ENCODE measurements at regions not wholly inside any gene's neighbourhood (a gene's known extent, or its start where the extent isn't known, plus 50 kb on each side); places are given as distances from the start of the nearest gene placed in this dataset.
A peak's percentile ranks its signal among the peaks of the same experiment; 100 is the strongest.
"Not testable (repeated sequence)": the region's sequence is repeated elsewhere in the genome, so short reads cannot be mapped to it uniquely, and the experiment has no call there.

DNA sequence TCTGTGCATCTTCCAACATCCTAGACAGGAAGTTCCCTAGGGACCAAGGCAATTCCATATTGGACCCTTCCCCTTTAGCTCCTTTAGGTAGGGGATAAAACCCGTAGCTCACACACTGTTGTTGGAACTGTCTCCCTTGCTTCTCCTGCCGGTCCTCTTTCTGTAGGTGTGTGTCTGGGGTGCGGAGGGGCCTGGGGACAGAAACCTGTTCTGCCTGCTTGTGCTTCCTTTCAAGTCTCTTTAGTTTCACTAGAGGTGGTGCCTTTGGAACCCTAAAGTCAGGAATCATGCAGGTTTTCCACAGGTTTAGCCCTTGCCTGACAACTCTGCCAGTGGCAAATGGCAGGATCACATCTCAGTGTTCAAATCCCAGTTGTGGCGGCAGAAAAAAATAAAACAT, 74.6 kb upstream of the PTGFRN start:
- H3K27me3 Mint-ChIP-seq = peaks cover 0 to 10% of the 10 kb centered on the region in 2 donors
- peaks cover 3% of the 10 kb centered on the region for H3K36me3 Mint-ChIP-seq (ENCODE audit: insufficient read depth)
- no peak for DNase-seq
- ATAC-seq (replicated peaks) = no peak
- H3K4me3 Mint-ChIP-seq = no peak overlapping the region
- H3K4me1 Mint-ChIP-seq (ENCODE audit: low read depth in 2 of 2) = no peaks in the 10 kb centered on the region
- no peak overlapping the region for H3K27ac Mint-ChIP-seq
- H3K9me3 Mint-ChIP-seq = no peaks in the 10 kb centered on the region

DNA sequence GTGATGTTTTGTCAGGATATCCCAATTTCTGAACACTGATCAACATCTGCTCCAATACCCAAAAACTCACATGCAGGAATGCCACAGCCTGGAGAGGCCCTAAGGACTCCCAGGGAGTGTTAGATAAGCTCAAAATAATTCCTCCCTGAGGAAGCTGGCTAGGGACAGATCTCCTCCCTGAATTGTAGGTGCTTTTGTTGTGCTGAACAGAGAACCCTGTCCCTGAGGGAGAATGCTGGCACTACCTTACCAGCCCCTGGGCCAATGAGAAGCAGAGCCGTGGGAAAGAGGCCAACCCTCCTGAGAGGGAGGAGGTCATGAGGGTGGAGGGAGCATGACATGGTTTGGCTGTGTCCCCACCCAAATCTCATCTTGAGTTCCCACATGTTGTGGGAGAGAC, 73.6 kb upstream of the PTGFRN start:
- no peak for ATAC-seq (replicated peaks)
- Mint-ChIP-seq H3K4me1 (ENCODE audit: low read depth in 2 of 2) (no peaks in the 10 kb centered on the region), H3K4me3 (no peak overlapping the region), H3K27me3 (peaks cover 0 to 10% of the 10 kb centered on the region in 2 donors), H3K36me3 (ENCODE audit: insufficient read depth) (peaks cover 3% of the 10 kb centered on the region), H3K27ac (no peak overlapping the region), H3K9me3 (no peaks in the 10 kb centered on the region)
- no peak for DNase-seq

DNA sequence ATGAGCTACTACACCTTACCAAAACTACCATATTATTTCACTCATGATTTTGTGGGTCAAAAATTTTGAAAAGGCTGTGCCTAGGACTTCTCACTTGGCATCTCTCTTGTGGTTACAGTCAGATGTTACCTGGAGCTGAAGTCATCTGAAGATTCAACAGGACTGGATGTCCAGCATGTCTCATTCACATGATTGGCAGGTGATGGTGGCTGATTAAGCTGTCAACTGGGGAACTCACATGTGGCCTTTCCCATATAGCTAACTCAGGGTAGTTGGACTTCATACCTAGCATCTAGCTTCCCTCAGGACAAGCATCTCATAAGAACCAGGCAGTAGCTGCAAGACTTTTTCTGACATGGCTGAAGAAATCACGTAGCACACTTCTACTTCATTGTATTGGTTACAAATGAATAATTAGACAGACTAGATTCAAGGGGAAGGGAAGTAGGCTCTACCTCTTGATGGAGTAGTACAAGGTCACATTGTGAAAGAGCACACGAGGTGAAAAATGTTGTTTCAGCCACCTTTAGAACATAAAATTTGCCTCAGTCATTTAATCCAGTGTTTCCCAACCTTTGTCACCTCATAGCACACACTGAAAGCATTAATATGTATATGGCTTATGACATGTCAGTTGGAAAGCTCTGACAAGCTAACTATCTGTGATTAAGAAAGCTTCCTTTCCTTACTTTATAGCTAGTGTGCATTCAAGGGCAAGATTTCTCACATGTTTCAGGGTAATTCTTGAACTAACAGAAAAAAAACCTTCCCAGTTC, 68.0 kb upstream of the PTGFRN start:
- no peak for ATAC-seq (replicated peaks)
- Mint-ChIP-seq H3K4me3 (no peak overlapping the region), H3K27me3 (peaks cover 0 to 10% of the 10 kb centered on the region in 2 donors), H3K4me1 (ENCODE audit: low read depth in 2 of 2) (no peaks in the 10 kb centered on the region), H3K27ac (no peak overlapping the region), H3K9me3 (no peaks in the 10 kb centered on the region), H3K36me3 (ENCODE audit: insufficient read depth) (no peaks in the 10 kb centered on the region)
- no peak for DNase-seq

DNA sequence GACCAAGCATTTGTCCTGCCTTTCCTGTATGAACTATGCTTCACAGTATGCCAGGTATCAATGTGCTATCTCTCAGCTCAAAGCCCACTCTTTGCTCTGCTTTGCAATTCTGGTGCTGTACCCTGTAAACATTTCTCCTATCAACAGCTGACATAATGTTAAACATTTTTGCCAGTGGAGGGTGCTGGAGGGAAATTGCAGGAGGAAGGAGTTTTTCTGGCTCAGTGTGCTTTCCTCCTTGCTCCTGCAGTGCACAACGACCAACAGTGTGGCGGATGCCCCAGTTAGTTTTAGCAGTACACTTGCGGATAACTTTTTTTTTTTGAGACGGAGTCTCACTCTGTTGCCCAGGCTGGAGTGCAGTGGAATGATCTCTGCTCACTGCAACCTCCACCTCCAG, 67.1 kb upstream of the PTGFRN start:
- DNase-seq (no peak), ATAC-seq (replicated peaks) (no peak)
- H3K4me3 Mint-ChIP-seq = no peak overlapping the region
- no peaks in the 10 kb centered on the region for H3K4me1 Mint-ChIP-seq (ENCODE audit: low read depth in 2 of 2)
- H3K27ac Mint-ChIP-seq = no peak overlapping the region
- no peaks in the 10 kb centered on the region for H3K36me3 Mint-ChIP-seq (ENCODE audit: insufficient read depth)
- H3K27me3 Mint-ChIP-seq = peaks cover 0 to 5% of the 10 kb centered on the region in 2 donors
- H3K9me3 Mint-ChIP-seq = no peaks in the 10 kb centered on the region

DNA sequence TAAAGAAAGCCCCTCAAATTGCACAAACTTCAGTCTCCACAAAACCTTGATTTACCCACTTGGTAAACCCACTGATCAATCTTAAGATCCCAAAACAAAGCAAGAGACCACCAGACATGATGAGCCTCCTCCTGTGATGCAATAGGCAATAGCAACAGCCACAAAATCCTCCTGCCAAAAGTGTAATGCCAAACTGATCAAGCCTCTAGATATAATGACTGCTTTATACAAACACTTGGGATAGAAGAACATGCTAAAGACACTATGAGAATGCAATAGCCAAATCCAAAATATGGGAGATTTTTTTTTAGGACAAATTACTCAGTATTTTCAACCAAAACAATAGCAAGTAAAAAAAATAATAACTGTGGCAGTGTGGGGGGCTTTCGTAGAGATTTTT, 64.9 kb upstream of the PTGFRN start:
- ATAC-seq (replicated peaks) (no peak), DNase-seq (no peak)
- H3K27ac Mint-ChIP-seq = no peak overlapping the region
- H3K36me3 Mint-ChIP-seq (ENCODE audit: insufficient read depth) = no peaks in the 10 kb centered on the region
- no peaks in the 10 kb centered on the region for H3K9me3 Mint-ChIP-seq
- H3K4me3 Mint-ChIP-seq = no peak overlapping the region
- H3K27me3 Mint-ChIP-seq = no peaks in the 10 kb centered on the region
- H3K4me1 Mint-ChIP-seq (ENCODE audit: low read depth in 2 of 2) = no peaks in the 10 kb centered on the region

DNA sequence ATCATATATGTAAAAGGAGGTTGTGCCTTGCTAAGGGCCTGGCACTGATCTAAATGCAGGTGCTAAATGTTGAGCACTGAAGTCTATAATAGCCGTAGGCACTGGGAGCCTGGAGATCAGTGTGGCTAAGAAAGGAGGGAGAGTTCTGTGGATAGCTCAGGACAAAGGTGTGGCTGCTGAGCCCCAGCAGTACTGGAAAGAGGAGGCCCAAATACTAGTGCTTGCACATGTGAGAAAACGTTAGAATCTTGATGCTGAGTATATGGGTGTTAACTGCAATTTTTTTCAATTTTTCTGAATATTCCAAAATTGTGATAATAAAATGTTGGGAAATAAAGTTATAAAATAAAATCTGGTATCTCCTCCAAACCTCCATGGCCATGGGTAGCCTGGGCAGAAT, 62.5 kb upstream of the PTGFRN start:
- Mint-ChIP-seq H3K4me3 (no peak overlapping the region), H3K36me3 (ENCODE audit: insufficient read depth) (peaks cover 2% of the 10 kb centered on the region), H3K9me3 (no peaks in the 10 kb centered on the region), H3K4me1 (ENCODE audit: low read depth in 2 of 2) (no peaks in the 10 kb centered on the region), H3K27me3 (no peaks in the 10 kb centered on the region), H3K27ac (no peak overlapping the region)
- no peak for ATAC-seq (replicated peaks)
- no peak for DNase-seq

DNA sequence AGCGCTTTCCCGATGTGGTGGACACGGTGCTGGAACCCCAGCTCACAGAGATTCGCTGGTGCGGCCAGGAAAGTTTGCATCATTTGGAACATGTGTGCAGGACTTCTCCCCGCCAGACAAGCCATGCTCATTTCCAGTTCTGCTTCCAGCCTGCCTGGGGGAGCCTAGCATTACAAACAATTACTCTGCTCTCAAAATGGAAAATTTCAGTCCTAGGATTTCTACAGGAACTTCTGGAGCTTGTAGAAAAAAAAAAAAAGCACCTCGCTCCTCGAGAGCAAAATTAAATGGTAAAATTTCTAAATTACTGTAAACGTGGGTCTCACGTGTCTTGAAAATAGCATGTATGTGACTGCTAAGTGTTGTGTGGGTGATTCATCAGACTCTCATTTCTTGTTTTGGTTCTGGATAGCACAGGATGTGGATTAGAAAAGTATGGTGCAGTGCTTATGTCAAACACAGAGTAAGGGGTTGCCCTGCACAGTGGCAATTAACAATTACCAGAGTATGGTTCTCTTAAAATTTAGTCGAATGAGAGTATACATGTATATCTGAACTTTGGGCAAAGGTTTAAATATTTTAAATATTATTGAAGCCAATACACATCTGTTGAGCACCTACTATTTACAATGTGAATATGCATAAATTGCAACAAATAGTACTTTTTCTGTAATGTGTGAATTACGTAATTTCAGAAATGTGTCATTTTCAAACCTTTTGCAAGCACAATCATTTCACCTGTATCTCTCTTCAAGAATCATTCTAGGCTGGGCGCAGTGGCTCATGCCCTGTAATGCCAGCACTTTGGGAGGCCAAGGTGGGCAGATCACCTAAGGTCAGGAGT, 61.8 kb upstream of the PTGFRN start:
- Mint-ChIP-seq H3K27me3 (no peaks in the 10 kb centered on the region), H3K9me3 (no peaks in the 10 kb centered on the region), H3K36me3 (ENCODE audit: insufficient read depth) (peaks cover 2% of the 10 kb centered on the region), H3K4me3 (no peak overlapping the region), H3K4me1 (ENCODE audit: low read depth in 2 of 2) (no peaks in the 10 kb centered on the region), H3K27ac (no peak overlapping the region)
- peak; percentile 72 for ATAC-seq (replicated peaks)
- DNase-seq = no peak

DNA sequence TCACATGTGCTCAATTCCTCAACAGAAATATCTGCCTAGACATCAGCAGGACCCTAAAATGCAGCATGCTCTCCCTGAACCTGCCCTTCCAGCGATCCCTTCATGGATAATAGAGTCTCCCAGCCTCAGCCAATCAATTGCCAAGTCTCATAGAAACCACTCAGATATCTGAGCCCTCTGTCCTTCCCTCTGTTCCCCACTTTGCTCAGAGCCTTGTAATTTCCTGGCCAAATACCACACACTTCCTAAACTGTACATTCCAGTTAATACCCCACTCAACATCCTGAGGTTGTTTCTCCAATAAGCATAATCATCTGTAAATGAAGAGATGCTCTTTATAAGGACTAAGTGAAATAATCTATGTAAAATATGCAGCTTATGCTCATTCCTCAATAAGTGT, 59.3 kb upstream of the PTGFRN start:
- no peaks in the 10 kb centered on the region for H3K9me3 Mint-ChIP-seq
- H3K27me3 Mint-ChIP-seq = peaks cover 0 to 8% of the 10 kb centered on the region in 2 donors
- H3K4me1 Mint-ChIP-seq (ENCODE audit: low read depth in 2 of 2) = peaks cover 0 to 9% of the 10 kb centered on the region in 2 donors
- H3K27ac Mint-ChIP-seq = peak overlapping the region in 1 of 2 donors; percentile 16
- DNase-seq (no peak), ATAC-seq (replicated peaks) (no peak)
- peaks cover 2% of the 10 kb centered on the region for H3K36me3 Mint-ChIP-seq (ENCODE audit: insufficient read depth)
- H3K4me3 Mint-ChIP-seq = no peak overlapping the region

DNA sequence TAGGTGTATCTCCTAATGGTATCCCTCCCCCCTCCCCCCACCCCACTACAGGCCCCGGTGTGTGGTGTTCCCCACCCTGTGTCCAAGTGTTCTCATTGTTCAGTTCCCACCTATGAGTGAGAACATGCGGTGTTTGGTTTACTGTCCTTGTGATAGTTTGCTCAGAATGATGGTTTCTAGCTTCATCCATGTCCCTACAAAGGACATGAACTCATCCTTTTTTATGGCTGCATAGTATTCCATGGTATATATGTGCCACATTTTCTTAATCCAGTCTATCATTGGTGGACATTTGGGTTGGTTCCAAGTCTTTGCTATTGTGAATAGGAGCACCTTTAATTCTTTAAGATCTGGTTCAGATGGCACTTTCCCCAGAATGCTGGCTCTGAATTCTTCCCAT, 58.5 kb upstream of the PTGFRN start:
- H3K4me1 Mint-ChIP-seq (ENCODE audit: low read depth in 2 of 2); H3K36me3 Mint-ChIP-seq (ENCODE audit: insufficient read depth); H3K9me3 Mint-ChIP-seq; ATAC-seq (replicated peaks); H3K27me3 Mint-ChIP-seq; H3K4me3 Mint-ChIP-seq; DNase-seq: not testable (repeated sequence)
- peak overlapping the region in 1 of 2 donors; percentile 16 for H3K27ac Mint-ChIP-seq

DNA sequence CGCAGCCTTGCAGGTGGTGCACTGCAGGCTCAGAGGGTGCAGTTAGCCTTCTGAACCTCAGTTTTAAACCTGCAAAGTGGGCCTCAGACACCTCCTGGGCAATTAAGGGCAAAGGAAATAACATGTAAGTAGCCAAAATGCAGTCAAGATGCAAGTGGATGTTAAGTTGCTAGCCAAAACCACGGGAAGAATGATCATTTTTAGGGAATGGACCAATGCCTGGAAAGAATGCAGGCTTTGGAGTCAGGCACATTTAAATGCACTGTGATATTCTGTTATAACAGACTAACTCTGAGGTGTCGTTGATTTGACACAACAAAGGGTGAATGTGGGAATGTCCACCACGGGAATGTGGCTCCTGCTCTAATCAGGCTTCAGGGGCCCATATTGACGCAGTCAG, 57.9 kb upstream of the PTGFRN start:
- peaks cover 0 to 9% of the 10 kb centered on the region in 2 donors for H3K4me1 Mint-ChIP-seq (ENCODE audit: low read depth in 2 of 2)

DNA sequence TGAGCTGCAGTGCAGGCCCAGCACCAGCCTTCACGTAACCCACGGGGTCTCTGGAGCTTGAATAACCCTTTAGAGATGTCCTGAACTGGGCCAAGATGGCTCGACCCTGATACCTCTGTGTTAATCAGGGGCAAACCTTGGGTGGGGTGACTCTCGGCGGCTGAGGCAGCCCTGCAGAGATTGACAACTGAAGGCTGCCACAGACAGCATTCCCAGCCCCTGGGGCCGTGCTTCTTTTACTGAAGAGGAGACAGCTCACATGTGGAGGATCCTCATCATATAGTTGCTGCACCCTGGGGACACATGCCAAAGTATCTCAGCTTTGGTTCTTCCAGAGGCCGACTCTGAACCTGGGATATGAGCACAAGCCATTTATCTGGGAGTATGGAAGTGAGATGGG, 57.3 kb upstream of the PTGFRN start:
- Mint-ChIP-seq H3K4me3 (no peak overlapping the region), H3K9me3 (no peaks in the 10 kb centered on the region), H3K27me3 (peaks cover 0 to 8% of the 10 kb centered on the region in 2 donors), H3K27ac (no peak overlapping the region), H3K36me3 (ENCODE audit: insufficient read depth) (peaks cover 2% of the 10 kb centered on the region), H3K4me1 (ENCODE audit: low read depth in 2 of 2) (peaks cover 0 to 9% of the 10 kb centered on the region in 2 donors)
- no peak for ATAC-seq (replicated peaks)
- no peak for DNase-seq

More for the DNA sequence above, 57.9 kb upstream of the PTGFRN start:
- ATAC-seq (replicated peaks) (no peak), DNase-seq (no peak)
- H3K36me3 Mint-ChIP-seq (ENCODE audit: insufficient read depth) = peaks cover 2% of the 10 kb centered on the region
- H3K27me3 Mint-ChIP-seq = peaks cover 0 to 8% of the 10 kb centered on the region in 2 donors
- no peak overlapping the region for H3K27ac Mint-ChIP-seq
- H3K4me3 Mint-ChIP-seq = no peak overlapping the region
- H3K9me3 Mint-ChIP-seq = no peaks in the 10 kb centered on the region

DNA sequence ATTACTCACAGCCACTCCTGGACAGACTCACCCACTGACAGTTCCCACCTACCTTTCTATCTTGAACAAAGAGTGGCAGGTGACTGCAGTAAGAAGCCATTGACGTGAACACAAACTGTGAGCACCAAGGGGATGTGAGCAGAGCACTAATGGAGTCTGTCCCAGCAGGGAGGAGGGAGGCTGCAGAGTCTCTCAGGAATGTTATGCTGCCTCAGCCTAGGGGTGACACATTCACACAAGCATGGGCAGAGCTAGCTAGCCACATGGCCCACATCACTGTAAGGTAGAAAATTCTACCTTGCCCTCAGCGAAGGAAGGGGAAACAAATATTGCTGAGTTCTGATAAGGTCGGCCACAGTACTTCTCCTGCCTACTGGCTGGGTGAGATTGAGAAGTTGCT, 56.8 kb upstream of the PTGFRN start:
- H3K36me3 Mint-ChIP-seq (ENCODE audit: insufficient read depth) = peaks cover 2% of the 10 kb centered on the region
- peaks cover 0 to 9% of the 10 kb centered on the region in 2 donors for H3K4me1 Mint-ChIP-seq (ENCODE audit: low read depth in 2 of 2)
- H3K27ac Mint-ChIP-seq = no peak overlapping the region
- no peak for DNase-seq
- H3K9me3 Mint-ChIP-seq = no peaks in the 10 kb centered on the region
- H3K27me3 Mint-ChIP-seq = peaks cover 0 to 8% of the 10 kb centered on the region in 2 donors
- no peak for ATAC-seq (replicated peaks)
- H3K4me3 Mint-ChIP-seq = no peak overlapping the region

DNA sequence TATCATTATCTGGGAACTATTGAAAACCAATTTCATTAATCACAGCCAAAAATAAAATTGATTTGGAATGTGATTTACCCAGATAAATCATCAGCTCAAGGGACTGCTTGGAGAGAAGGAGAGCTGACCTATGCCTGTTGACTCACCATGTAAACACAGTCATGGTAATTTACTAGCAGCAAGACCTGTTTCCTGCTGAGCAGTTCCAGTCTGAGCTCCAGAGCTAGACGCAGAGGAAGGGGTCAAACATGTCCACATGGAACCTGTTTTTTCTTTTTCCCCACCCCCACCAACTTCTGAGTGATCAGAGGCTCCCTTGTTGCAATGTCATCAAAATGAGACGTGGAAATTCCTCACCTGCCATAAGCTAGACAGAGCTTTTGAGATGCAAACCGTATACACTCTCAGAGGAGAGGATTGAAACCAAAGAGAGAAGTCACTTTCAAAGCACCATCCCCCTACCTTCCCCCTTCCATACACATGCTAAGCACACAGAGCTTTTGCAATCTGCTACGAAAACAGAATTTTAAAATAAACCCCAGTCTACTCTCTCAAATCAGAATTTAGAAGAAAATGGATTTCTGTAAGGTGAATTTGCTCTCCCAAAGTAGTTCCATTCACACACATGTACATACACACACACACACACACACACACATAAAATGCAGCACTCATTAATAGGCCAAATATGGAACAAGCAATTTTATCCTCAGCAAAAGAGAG, 55.9 kb upstream of the PTGFRN start:
- peak overlapping the region in 1 of 2 donors; percentile 2 for H3K27ac Mint-ChIP-seq
- H3K9me3 Mint-ChIP-seq = no peaks in the 10 kb centered on the region
- ATAC-seq (replicated peaks) (no peak), DNase-seq (no peak)
- peaks cover 0 to 9% of the 10 kb centered on the region in 2 donors for H3K4me1 Mint-ChIP-seq (ENCODE audit: low read depth in 2 of 2)
- H3K27me3 Mint-ChIP-seq = peaks cover 0 to 8% of the 10 kb centered on the region in 2 donors
- H3K4me3 Mint-ChIP-seq = no peak overlapping the region
- peaks cover 2% of the 10 kb centered on the region for H3K36me3 Mint-ChIP-seq (ENCODE audit: insufficient read depth)

Measured in effector memory CD8-positive, alpha-beta T cell (primary cell).